Activated T-cell treated with anti-CD3 and anti-CD28 coated beads, Interleukin-2, amount 50 U/mL, for 72 hours (primary cell): ENCODE measurements at regions not wholly inside any gene's neighbourhood (a gene's known extent, or its start where the extent isn't known, plus 50 kb on each side); places are given as distances from the start of the nearest gene placed in this dataset.

ENCODE experiments used
- ATAC-seq, 2 donors: fragments of 150-1000 bp; cut with Tn5 transposase; replicated peaks in 1 of 2; 2 replicates each; pipeline ENCODE4 v1.10.0; 2021; ENCODE audit warnings: moderate library complexity in 2 of 2, mild to moderate bottlenecking in 1 of 2
- DNase-seq, 2 donors: peaks; one replicate each; pipeline ENCODE4 v3.0.0; 2021 to 2022; ENCODE audit warnings: mixed read lengths in 1 of 2
- H3K27ac Mint-ChIP-seq: one replicate; pipeline ENCODE4 v1.8.0; 2022; ENCODE audit warnings: mild to moderate bottlenecking, moderate library complexity, mixed read lengths
- H3K27me3 Mint-ChIP-seq: one replicate; pipeline ENCODE4 v1.8.0; 2022; ENCODE audit warnings: low read depth, mixed read lengths
- H3K36me3 Mint-ChIP-seq, 2 donors: one replicate each; pipeline ENCODE4 v1.8.0; 2022; ENCODE audit warnings: mixed read lengths in 2 of 2, mild to moderate bottlenecking in 1 of 2; ENCODE audit not compliant: insufficient read depth in 2 of 2
- H3K4me1 Mint-ChIP-seq: one replicate; pipeline ENCODE4 v1.8.0; 2022; ENCODE audit warnings: low read depth, mixed read lengths
- H3K4me3 Mint-ChIP-seq, 2 donors: one replicate each; pipeline ENCODE4 v1.8.0; 2022; ENCODE audit warnings: mild to moderate bottlenecking in 2 of 2, mixed read lengths in 2 of 2, moderate library complexity in 2 of 2
- H3K9me3 Mint-ChIP-seq, 2 donors: one replicate each; pipeline ENCODE4 v1.8.0; 2022; ENCODE audit warnings: mixed read lengths in 2 of 2

DNA sequence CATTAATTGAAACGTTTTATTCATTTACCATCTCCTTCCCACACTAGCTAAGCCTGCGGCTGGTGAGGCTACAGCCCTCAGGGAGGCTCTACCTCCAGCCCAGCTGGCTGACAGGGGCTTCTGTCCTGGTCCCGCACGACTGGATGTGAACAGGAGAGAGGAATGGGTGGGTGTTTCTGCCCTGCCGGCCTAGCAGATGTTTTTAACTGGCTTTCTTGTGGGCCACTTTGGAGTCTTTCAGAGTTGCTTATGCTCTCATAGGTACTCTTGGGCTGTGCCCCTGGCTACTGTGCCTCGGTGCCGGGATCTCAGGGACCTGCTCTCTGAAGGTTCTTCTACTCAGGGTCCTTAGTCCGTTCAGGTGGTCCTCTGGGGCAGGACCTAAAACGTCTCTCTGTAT lies 184.3 kb upstream of the TWIST2 start:
- peaks cover 2 to 4% of the 10 kb centered on the region in 2 donors for H3K9me3 Mint-ChIP-seq
- ATAC-seq (no peak), DNase-seq (no peak)
- H3K27ac Mint-ChIP-seq, result no peak overlapping the region
- H3K27me3 Mint-ChIP-seq, result peaks cover 54% of the 10 kb centered on the region
- H3K4me1 Mint-ChIP-seq, result no peaks in the 10 kb centered on the region
- peaks cover 2 to 5% of the 10 kb centered on the region in 2 donors for H3K36me3 Mint-ChIP-seq
- H3K4me3 Mint-ChIP-seq, result no peak overlapping the region

GRCh38 chr2:238665919-238666318 lies 182.0 kb upstream of the TWIST2 start:
- Mint-ChIP-seq H3K4me3 (no peak overlapping the region), H3K4me1 (peaks cover 15% of the 10 kb centered on the region), H3K9me3 (peaks cover 6 to 7% of the 10 kb centered on the region in 2 donors), H3K27ac (no peak overlapping the region), H3K36me3 (peaks cover 3 to 10% of the 10 kb centered on the region in 2 donors), H3K27me3 (peaks cover 66% of the 10 kb centered on the region)
- DNase-seq, result no peak
- ATAC-seq, result no peak

- peaks cover 6 to 7% of the 10 kb centered on the region in 2 donors for H3K9me3 Mint-ChIP-seq
- peaks cover 69% of the 10 kb centered on the region for H3K27me3 Mint-ChIP-seq
- peaks cover 16% of the 10 kb centered on the region for H3K4me1 Mint-ChIP-seq
- H3K4me3 Mint-ChIP-seq, result no peak overlapping the region
- DNase-seq, result no peak
- H3K36me3 Mint-ChIP-seq, result peaks cover 3 to 10% of the 10 kb centered on the region in 2 donors
- H3K27ac Mint-ChIP-seq, result no peak overlapping the region
- ATAC-seq, result no peak
These were observed 181.3 kb upstream of the TWIST2 start for GRCh38 chr2:238666543-238666942.

DNA sequence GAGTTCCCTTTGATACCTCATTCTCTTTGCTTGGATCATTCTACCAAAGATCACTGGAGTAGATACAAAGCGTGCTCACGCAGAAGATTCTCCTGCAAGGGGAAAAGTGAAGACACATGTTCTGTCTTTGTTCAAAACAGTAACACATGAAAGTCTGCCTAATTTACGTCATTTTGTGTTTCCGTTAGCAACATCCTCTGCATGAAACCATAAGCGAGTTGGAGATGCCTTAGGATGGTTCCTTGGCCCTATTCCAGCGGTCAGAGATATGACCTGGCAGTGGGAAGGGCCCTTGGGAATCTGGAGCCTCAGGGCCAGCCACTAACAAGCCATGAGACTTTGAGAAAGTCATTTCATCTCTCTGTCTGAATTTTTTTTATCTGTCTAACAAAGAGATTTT lies 180.9 kb upstream of the TWIST2 start:
- H3K9me3 Mint-ChIP-seq, result peaks cover 6 to 7% of the 10 kb centered on the region in 2 donors
- peaks cover 3 to 10% of the 10 kb centered on the region in 2 donors for H3K36me3 Mint-ChIP-seq
- peaks cover 16% of the 10 kb centered on the region for H3K4me1 Mint-ChIP-seq
- H3K27ac Mint-ChIP-seq, result no peak overlapping the region
- no peak overlapping the region for H3K4me3 Mint-ChIP-seq
- no peak for DNase-seq
- ATAC-seq, result no peak
- H3K27me3 Mint-ChIP-seq, result peaks cover 74% of the 10 kb centered on the region

- Mint-ChIP-seq H3K4me3 (no peak overlapping the region), H3K27ac (peak overlapping the region; percentile 11), H3K9me3 (peaks cover 6 to 9% of the 10 kb centered on the region in 2 donors), H3K27me3 (peaks cover 80% of the 10 kb centered on the region), H3K4me1 (peaks cover 16% of the 10 kb centered on the region), H3K36me3 (peaks cover 3 to 10% of the 10 kb centered on the region in 2 donors)
- ATAC-seq, result no peak
- DNase-seq, result no peak
These were observed 180.2 kb upstream of the TWIST2 start for GRCh38 chr2:238667639-238668038.

DNA sequence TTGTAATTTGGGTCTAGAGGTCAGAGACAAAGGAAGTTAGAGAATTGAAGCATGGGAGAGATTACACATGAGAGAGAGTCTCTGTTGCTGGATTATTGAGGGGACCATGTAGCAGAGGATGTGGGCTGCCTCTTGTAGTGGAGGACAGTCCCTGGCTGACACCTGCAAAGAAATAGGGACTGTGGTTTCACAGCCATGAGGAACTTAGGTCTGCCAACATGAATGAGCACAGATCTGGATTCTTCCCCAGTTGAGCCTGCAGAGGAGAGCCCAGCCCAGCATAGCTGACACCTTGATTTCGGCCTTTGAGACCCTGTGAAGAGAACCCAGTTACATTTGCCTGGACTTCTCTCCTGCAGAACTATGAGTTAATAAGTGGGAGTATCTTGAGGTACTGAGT lies 179.5 kb upstream of the TWIST2 start:
- H3K36me3 Mint-ChIP-seq, result peaks cover 3 to 8% of the 10 kb centered on the region in 2 donors
- H3K9me3 Mint-ChIP-seq, result peaks cover 6 to 7% of the 10 kb centered on the region in 2 donors
- DNase-seq, result no peak

DNA sequence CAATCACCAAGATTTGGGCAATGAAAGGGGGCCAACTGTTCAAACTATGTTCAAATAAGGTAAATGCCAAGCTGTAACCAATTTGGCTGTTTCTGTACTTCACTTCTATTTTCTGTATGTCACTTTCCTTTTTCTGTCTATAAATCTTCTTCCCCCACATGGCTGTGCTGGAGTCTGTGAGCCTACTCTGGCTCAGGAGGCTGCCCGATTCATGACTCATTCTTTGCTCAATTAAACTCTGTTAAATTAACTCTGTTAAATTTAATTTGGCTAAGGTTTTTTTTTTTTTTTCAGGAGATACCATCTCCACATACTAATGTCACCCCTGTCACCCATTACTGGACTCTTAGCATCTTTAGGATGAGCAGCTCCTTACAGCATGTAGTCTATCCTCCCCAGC lies 178.8 kb upstream of the TWIST2 start:
- Mint-ChIP-seq H3K9me3 (peaks cover 6 to 7% of the 10 kb centered on the region in 2 donors), H3K4me1 (peaks cover 16% of the 10 kb centered on the region), H3K27me3 (peaks cover 69% of the 10 kb centered on the region), H3K27ac (no peak overlapping the region), H3K4me3 (no peak overlapping the region), H3K36me3 (peaks cover 3 to 8% of the 10 kb centered on the region in 2 donors)
- DNase-seq (no peak), ATAC-seq (no peak)

More for the DNA sequence above, 179.5 kb upstream of the TWIST2 start:
- peaks cover 75% of the 10 kb centered on the region for H3K27me3 Mint-ChIP-seq
- peaks cover 16% of the 10 kb centered on the region for H3K4me1 Mint-ChIP-seq
- H3K4me3 Mint-ChIP-seq, result no peak overlapping the region
- ATAC-seq, result no peak
- H3K27ac Mint-ChIP-seq, result no peak overlapping the region

- Mint-ChIP-seq H3K36me3 (peaks cover 2 to 8% of the 10 kb centered on the region in 2 donors), H3K4me1 (peaks cover 16% of the 10 kb centered on the region), H3K4me3 (peak overlapping the region in 1 of 2 donors; percentile 6), H3K9me3 (peaks cover 6 to 7% of the 10 kb centered on the region in 2 donors), H3K27me3 (peaks cover 63% of the 10 kb centered on the region), H3K27ac (no peak overlapping the region)
- DNase-seq, result no peak
- no peak for ATAC-seq
These were observed 178.3 kb upstream of the TWIST2 start for GRCh38 chr2:238669581-238670080.

- peak overlapping the region; percentile 24 for H3K27ac Mint-ChIP-seq
- H3K27me3 Mint-ChIP-seq, result peaks cover 60% of the 10 kb centered on the region
- ATAC-seq (peak; percentile 90), DNase-seq (peak; percentile 48 to 59)
- H3K4me3 Mint-ChIP-seq, result no peak overlapping the region
- H3K36me3 Mint-ChIP-seq, result peaks cover 2 to 5% of the 10 kb centered on the region in 2 donors
- peaks cover 16% of the 10 kb centered on the region for H3K4me1 Mint-ChIP-seq
- H3K9me3 Mint-ChIP-seq, result peaks cover 5 to 6% of the 10 kb centered on the region in 2 donors
These were observed 177.7 kb upstream of the TWIST2 start for GRCh38 chr2:238670111-238670585.

DNA sequence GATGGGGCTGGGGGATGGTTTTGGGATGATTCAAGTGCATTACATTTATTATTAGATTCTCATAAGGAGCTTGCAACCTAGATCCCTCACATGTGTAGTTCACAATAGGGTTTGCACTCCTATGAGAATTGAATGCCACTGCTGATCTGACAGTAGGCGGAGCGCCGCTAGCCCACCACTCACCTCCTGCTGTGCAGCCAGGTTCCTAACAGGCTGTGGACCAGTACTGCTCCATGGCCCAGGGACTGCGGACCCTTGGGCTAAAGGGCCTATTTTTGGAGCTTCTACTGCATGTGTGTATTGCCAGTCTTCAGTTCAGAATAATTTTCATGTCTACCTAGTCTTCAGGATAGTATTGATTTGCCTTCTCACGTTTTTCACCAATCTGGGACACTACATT lies 165.3 kb upstream of the TWIST2 start:
- peaks cover 45% of the 10 kb centered on the region for H3K27me3 Mint-ChIP-seq
- no peak for DNase-seq
- no peak for ATAC-seq
- H3K4me1 Mint-ChIP-seq, result peaks cover 11% of the 10 kb centered on the region
- H3K9me3 Mint-ChIP-seq, result peaks cover 3 to 4% of the 10 kb centered on the region in 2 donors
- H3K4me3 Mint-ChIP-seq, result no peak overlapping the region
- peaks cover 4 to 6% of the 10 kb centered on the region in 2 donors for H3K36me3 Mint-ChIP-seq
- H3K27ac Mint-ChIP-seq, result no peak overlapping the region

- Mint-ChIP-seq H3K27me3 (peaks cover 27% of the 10 kb centered on the region), H3K27ac (peak overlapping the region; percentile 1), H3K4me1 (peaks cover 11% of the 10 kb centered on the region), H3K36me3 (no peaks in the 10 kb centered on the region), H3K9me3 (no peaks in the 10 kb centered on the region), H3K4me3 (peak overlapping the region in 1 of 2 donors; percentile 9)
- DNase-seq (peak; percentile 12 to 40), ATAC-seq (peak; percentile 92 to 95)
These were observed 163.2 kb upstream of the TWIST2 start for GRCh38 chr2:238684362-238685326.

DNA sequence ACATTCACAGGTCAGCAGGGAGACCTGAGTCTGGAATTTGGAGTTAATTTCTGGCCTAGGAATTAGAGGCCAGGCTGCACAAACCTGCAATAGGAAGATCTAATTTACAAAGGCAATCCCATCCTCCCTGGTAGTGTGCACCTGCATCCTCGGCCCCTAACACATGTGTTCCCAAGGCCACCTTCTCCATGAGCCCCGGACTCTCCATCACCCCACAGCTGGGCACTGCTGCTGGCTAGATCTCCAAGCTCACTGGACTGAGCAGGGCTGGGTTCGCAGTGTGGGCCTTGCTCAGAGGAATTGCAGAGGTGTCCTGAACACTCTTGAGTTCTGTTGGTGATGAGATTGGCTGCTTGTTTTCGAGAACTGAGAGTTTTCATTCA lies 162.6 kb upstream of the TWIST2 start:
- no peak overlapping the region for H3K4me3 Mint-ChIP-seq
- no peak overlapping the region for H3K27ac Mint-ChIP-seq
- no peaks in the 10 kb centered on the region for H3K36me3 Mint-ChIP-seq
- H3K4me1 Mint-ChIP-seq, result peaks cover 11% of the 10 kb centered on the region
- no peak for ATAC-seq
- H3K27me3 Mint-ChIP-seq, result peaks cover 22% of the 10 kb centered on the region
- no peak for DNase-seq
- H3K9me3 Mint-ChIP-seq, result no peaks in the 10 kb centered on the region

DNA sequence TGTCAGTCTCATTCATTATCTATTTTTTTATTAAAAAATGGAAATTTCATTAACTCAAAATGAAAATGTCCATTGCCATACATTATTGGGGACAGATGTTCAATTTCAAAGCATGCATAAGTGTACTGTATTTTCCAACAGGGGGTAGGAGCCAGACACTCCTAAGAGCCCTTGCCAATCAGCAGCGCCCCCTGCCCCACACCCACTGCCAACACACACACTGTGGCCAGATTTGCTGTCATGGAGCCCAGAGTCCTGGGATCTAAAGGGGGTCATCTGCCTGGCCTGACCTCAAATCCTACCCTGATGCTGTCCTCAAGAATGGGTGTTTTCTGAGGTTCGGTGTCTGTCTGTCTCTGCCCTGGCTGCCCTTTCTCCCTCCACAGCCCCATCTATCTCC lies 162.2 kb upstream of the TWIST2 start:
- H3K27ac Mint-ChIP-seq, result no peak overlapping the region
- no peak for DNase-seq
- H3K4me3 Mint-ChIP-seq, result no peak overlapping the region
- peaks cover 11% of the 10 kb centered on the region for H3K4me1 Mint-ChIP-seq
- no peak for ATAC-seq
- no peaks in the 10 kb centered on the region for H3K9me3 Mint-ChIP-seq
- no peaks in the 10 kb centered on the region for H3K36me3 Mint-ChIP-seq
- peaks cover 20% of the 10 kb centered on the region for H3K27me3 Mint-ChIP-seq
